ENCODE measurements at regions not wholly inside any gene's neighbourhood (a gene's known extent, or its start where the extent isn't known, plus 50 kb on each side); places are given as distances from the start of the nearest gene placed in this dataset.
A peak's percentile ranks its signal among the peaks of the same experiment; 100 is the strongest.

DNA sequence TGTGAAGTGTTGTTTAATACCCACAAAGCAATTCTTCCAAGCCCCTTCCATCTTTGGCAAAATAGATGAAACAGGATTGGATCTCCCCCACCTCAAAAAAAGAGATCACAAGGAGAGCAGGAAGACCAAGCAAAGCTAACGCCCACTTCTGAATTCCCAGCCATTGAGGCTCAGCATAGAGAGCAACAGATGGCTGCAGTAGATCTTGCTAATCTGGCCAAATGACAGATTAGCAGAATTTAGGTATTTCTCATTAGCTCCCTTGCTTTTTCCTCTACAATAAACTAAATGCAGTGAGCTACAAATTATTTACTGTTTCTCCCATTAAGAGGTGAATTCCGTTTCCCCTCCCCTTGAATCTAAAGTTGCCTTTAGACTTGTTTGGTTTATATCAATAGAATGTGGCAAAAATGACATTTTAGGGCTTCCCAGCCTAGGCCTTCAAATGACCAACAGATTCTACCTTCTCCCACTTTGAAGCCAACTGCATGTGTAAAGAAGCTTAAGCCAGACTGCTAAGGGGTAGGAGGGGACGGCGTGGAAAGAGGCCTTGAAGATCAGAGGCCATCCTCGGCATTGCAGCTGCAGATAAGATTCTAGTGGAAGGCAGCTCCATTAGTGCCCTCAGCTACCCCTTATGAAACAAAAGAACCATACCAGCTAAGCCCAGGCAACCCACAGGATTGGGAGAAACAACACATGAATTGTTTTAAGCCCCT, 56.8 kb upstream of the CPEB4 start:
- H4K5ac ChIP-seq (ENCODE audit: insufficient read length, low read depth, low read length), result no peak overlapping the region
- no peak overlapping the region for H4K8ac ChIP-seq (ENCODE audit: extremely low read depth, insufficient read depth, low read length)
- POLR2A ChIA-PET (ENCODE audit: partially characterized antibody), result interaction anchor here (2.8 kb wide), 1 partner anchor 132 kb away, joined by 8 read pairs; no protein-coding TSS in a partner anchor
- TF ChIP-seq, protein P1, sequence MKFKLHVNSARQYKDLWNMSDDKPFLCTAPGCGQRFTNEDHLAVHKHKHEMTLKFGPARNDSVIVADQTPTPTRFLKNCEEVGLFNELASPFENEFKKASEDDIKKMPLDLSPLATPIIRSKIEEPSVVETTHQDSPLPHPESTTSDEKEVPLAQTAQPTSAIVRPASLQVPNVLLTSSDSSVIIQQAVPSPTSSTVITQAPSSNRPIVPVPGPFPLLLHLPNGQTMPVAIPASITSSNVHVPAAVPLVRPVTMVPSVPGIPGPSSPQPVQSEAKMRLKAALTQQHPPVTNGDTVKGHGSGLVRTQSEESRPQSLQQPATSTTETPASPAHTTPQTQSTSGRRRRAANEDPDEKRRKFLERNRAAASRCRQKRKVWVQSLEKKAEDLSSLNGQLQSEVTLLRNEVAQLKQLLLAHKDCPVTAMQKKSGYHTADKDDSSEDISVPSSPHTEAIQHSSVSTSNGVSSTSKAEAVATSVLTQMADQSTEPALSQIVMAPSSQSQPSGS (IDR thresholded peaks at IDR 0.05; ENCODE audit: low read length), result no peak
- TF ChIP-seq RBBP5 (IDR thresholded peaks at IDR 0.05; ENCODE audit: borderline replicate concordance, low read depth, low read length) (no peak), CTCF (IDR thresholded peaks at IDR 0.05; ENCODE audit: control extremely low read depth in 1 of 3, insufficient read depth in 1 of 3, low read depth in 1 of 3, low read length in 3 of 3) (peak in 1 of 3 experiments; percentile 29; a peak in 1 of 4 replicates), NRF1 (IDR thresholded peaks at IDR 0.05; ENCODE audit: low read depth, low read length) (no peak)
- no peaks in the 10 kb centered on the region for H3K79me2 ChIP-seq (ENCODE audit: control insufficient read depth in 1 of 2, insufficient read depth in 2 of 2, low read length in 2 of 2)
- no peaks in the 10 kb centered on the region for H3K23me2 ChIP-seq (ENCODE audit: low read depth, low read length)
- no peaks in the 10 kb centered on the region for H3K79me1 ChIP-seq (ENCODE audit: low read depth, low read length)
- H2BK12ac ChIP-seq (ENCODE audit: low read depth, low read length), result no peak overlapping the region
- H3K27me3 ChIP-seq (replicated peaks in 1 of 4; ENCODE audit: control insufficient read depth in 3 of 4, extremely low read depth in 1 of 4, insufficient read depth in 3 of 4, low read length in 3 of 4), result no peaks in the 10 kb centered on the region; a peak in 1 of 7 replicates
- no peak overlapping the region for H3K14ac ChIP-seq (ENCODE audit: insufficient read length)
- WGBS, 2 experiments (ENCODE audit: extremely low coverage in 1 of 2, insufficient coverage in 1 of 2, insufficient read length in 1 of 2, insufficient replicate concordance in 2 of 2, low coverage in 1 of 2, low lambda C conversion rate in 2 of 2, missing lambda C conversion rate in 1 of 2), result 87% methylated on average over 5 of the region's 5 CpGs; no CpG with 5 or more reads in 1 of the 2 experiments
- H2BK5ac ChIP-seq (ENCODE audit: low read depth, low read length), result no peak overlapping the region
- CTCF ChIA-PET (ENCODE audit: partially characterized antibody), result interaction anchor here (0.7 to 1.6 kb wide), 8 partner anchors 9 to 207 kb away, joined by 3 to 4 read pairs (median 3); no protein-coding TSS in a partner anchor
- no peaks in the 10 kb centered on the region for H3K9me3 ChIP-seq (ENCODE audit: insufficient read depth in 2 of 2, low read depth in 1 of 2, low read length in 1 of 2)
- H3K36me3 ChIP-seq (ENCODE audit: control insufficient read depth in 2 of 4, insufficient read depth in 4 of 4, low read length in 3 of 4), result no peaks in the 10 kb centered on the region
- H3K4me3 ChIP-seq (ENCODE audit: extremely low read depth in 1 of 4, insufficient read depth in 2 of 4, low read depth in 3 of 4, low read length in 4 of 4), result no peak overlapping the region
- H4K91ac ChIP-seq (replicated peaks; ENCODE audit: insufficient read length, low read length), result no peak overlapping the region
- DNase-seq (ENCODE audit: low read depth in 1 of 2, low spot score in 2 of 2) (no peak), FAIRE-seq (no peak)
- no peak overlapping the region for H3K56ac ChIP-seq (replicated peaks; ENCODE audit: insufficient read length, low read depth, low read length)
- H3K4me1 ChIP-seq (replicated peaks in 1 of 4; ENCODE audit: control insufficient read depth in 3 of 4, insufficient read depth in 4 of 4, low read length in 3 of 4), result no peaks in the 10 kb centered on the region
- H2AFZ ChIP-seq (ENCODE audit: low read length), result 0 out of 2 replicates have a peak overlapping the region, but pooled peaks have one; percentile 2
- H2BK120ac ChIP-seq (replicated peaks; ENCODE audit: low read depth, low read length), result no peak overlapping the region
- H2BK15ac ChIP-seq (ENCODE audit: low read length), result no peak overlapping the region
- H2AK5ac ChIP-seq (ENCODE audit: low read depth, low read length), result no peak overlapping the region
- H3K4me2 ChIP-seq (ENCODE audit: insufficient read depth in 1 of 2, low read depth in 2 of 2, low read length in 2 of 2), result no peak overlapping the region
- H2BK20ac ChIP-seq (ENCODE audit: low read length), result no peak overlapping the region
- no peaks in the 10 kb centered on the region for H4K20me1 ChIP-seq (replicated peaks in 1 of 2; ENCODE audit: control insufficient read depth in 1 of 2, insufficient read depth in 2 of 2, low read length in 2 of 2)
- no peak overlapping the region for H3K27ac ChIP-seq (ENCODE audit: low read depth, low read length)
- H3K23ac ChIP-seq (ENCODE audit: insufficient read length), result no peak overlapping the region
- H3K4ac ChIP-seq (replicated peaks; ENCODE audit: insufficient read length, low read depth, low read length), result no peak overlapping the region
- no peak overlapping the region for H3K9ac ChIP-seq (replicated peaks in 1 of 4; ENCODE audit: extremely low read depth in 1 of 4, low read depth in 3 of 4, low read length in 3 of 4)
- no peak overlapping the region for H3K18ac ChIP-seq (ENCODE audit: extremely low read depth, low read length)
